LNCaP clone FGC (cell line): ENCODE measurements at regions not wholly inside any gene's neighbourhood (a gene's known extent, or its start where the extent isn't known, plus 50 kb on each side); places are given as distances from the start of the nearest gene placed in this dataset.

Experiments
- DNase-seq: peaks from one replicate; pipeline ENCODE4 v3.0.0-alpha.2; 2011; ENCODE audit warnings: low read depth
- H3K4me3 ChIP-seq: 2 replicates; pipeline ENCODE4 v1.5.1; 2011; ENCODE audit warnings: mild to moderate bottlenecking, low read depth, low read length, control low read depth
- CTCF ChIP-seq: IDR thresholded peaks from 2 replicates; pipeline ENCODE4 v1.5.1; 2012; ENCODE audit warnings: mild to moderate bottlenecking; ENCODE audit not compliant: control insufficient read depth, insufficient read depth; ENCODE audit errors: extremely low read depth

- no peak for DNase-seq
Observed at GRCh38 chr10:23694921-23695824, 256.3 kb downstream of the OTUD1 start.

GRCh38 chr10:23695825-23696420 is 257.0 kb downstream of the OTUD1 start:
- no peak for TF ChIP-seq CTCF
- no peak overlapping the region for H3K4me3 ChIP-seq
- no peak for DNase-seq

More at GRCh38 chr10:23694921-23695824, 256.3 kb downstream of the OTUD1 start:
- TF ChIP-seq CTCF, result no peak
- no peak overlapping the region for H3K4me3 ChIP-seq

GRCh38 chr10:23696476-23696875 is 257.6 kb downstream of the OTUD1 start:
- DNase-seq, result no peak
- H3K4me3 ChIP-seq, result no peak overlapping the region
- TF ChIP-seq CTCF, result no peak

GRCh38 chr10:23702977-23703414 is 264.1 kb downstream of the OTUD1 start:
- DNase-seq, result peak; percentile 80
- peak overlapping the region; percentile 47 for H3K4me3 ChIP-seq
- peak; percentile 92 for TF ChIP-seq CTCF

- no peak for DNase-seq
Observed at GRCh38 chr10:23715363-23715762, 276.5 kb downstream of the OTUD1 start.

GRCh38 chr10:23717913-23718312 is 279.0 kb downstream of the OTUD1 start:
- no peak overlapping the region for H3K4me3 ChIP-seq
- no peak for TF ChIP-seq CTCF
- no peak for DNase-seq

More at GRCh38 chr10:23715363-23715762, 276.5 kb downstream of the OTUD1 start:
- TF ChIP-seq CTCF, result no peak
- no peak overlapping the region for H3K4me3 ChIP-seq

GRCh38 chr10:23718946-23719345 is 280.1 kb downstream of the OTUD1 start:
- DNase-seq, result no peak
- no peak for TF ChIP-seq CTCF
- no peak overlapping the region for H3K4me3 ChIP-seq
